Fibroblast of lung (primary cell): ENCODE measurements at regions not wholly inside any gene's neighbourhood (a gene's known extent, or its start where the extent isn't known, plus 50 kb on each side); places are given as distances from the start of the nearest gene placed in this dataset.
A peak's percentile ranks its signal among the peaks of the same experiment; 100 is the strongest.

Experiments
- DNase-seq, 2 donors: peaks; one replicate each; pipeline versions ENCODE4 v3.0.0 to v3.0.0-alpha.2; 2010; ENCODE audit warnings: low read depth in 2 of 2
- H2AFZ ChIP-seq: 2 replicates; pipeline ENCODE4 v1.5.1; 2012; ENCODE audit warnings: low read length, control low read depth, inconsistent platforms
- H3K27ac ChIP-seq: 2 replicates; pipeline ENCODE4 v1.5.1; 2011; ENCODE audit warnings: low read length, control low read depth; ENCODE audit not compliant: insufficient read depth
- H3K27me3 ChIP-seq: 2 replicates; pipeline ENCODE4 v1.5.1; 2011; ENCODE audit warnings: mild to moderate bottlenecking, low read length; ENCODE audit not compliant: control insufficient read depth, insufficient read depth
- H3K36me3 ChIP-seq: 2 replicates; pipeline ENCODE4 v1.5.1; 2011; ENCODE audit warnings: low read length; ENCODE audit not compliant: control insufficient read depth, insufficient read depth
- H3K4me1 ChIP-seq: 2 replicates; pipeline ENCODE4 v1.5.1; 2011; ENCODE audit warnings: low read length; ENCODE audit not compliant: control insufficient read depth, insufficient read depth; ENCODE audit errors: extremely low read depth
- H3K4me2 ChIP-seq: 2 replicates; pipeline ENCODE4 v1.5.1; 2011; ENCODE audit warnings: low read length, control low read depth; ENCODE audit not compliant: insufficient read depth; ENCODE audit errors: extremely low read depth
- H3K4me3 ChIP-seq, 4 experiments: fragments of 200-600 bp in 1 of 4; sonication (generic) in 1 of 4; replicated peaks in 1 of 4; 2 replicates each; pipeline ENCODE4 v1.5.1; 2011 to 2016; ENCODE audit warnings: low read length in 4 of 4, low read depth in 3 of 4, mild to moderate bottlenecking in 3 of 4, control low read depth in 2 of 4, inconsistent platforms in 1 of 4, mixed read lengths in 1 of 4; ENCODE audit not compliant: insufficient read depth in 1 of 4; ENCODE audit errors: control extremely low read depth in 1 of 4
- H3K79me2 ChIP-seq: 2 replicates; pipeline ENCODE4 v1.5.1; 2012; ENCODE audit warnings: mild to moderate bottlenecking, low read length, inconsistent platforms; ENCODE audit not compliant: control insufficient read depth, insufficient read depth
- H3K9ac ChIP-seq: 2 replicates; pipeline ENCODE4 v1.5.1; 2011; ENCODE audit warnings: mild to moderate bottlenecking, low read length, control low read depth; ENCODE audit not compliant: insufficient read depth
- H3K9me3 ChIP-seq: 2 replicates; pipeline ENCODE4 v1.5.1; 2012; ENCODE audit warnings: low read depth, low read length; ENCODE audit not compliant: control insufficient read depth, insufficient read depth
- H4K20me1 ChIP-seq: 2 replicates; pipeline ENCODE4 v1.5.1; 2011; ENCODE audit warnings: low read length; ENCODE audit not compliant: control insufficient read depth, insufficient read depth; ENCODE audit errors: extremely low read depth
- EZH2 ChIP-seq: IDR thresholded peaks from 2 replicates; pipeline ENCODE4 v1.5.1; 2012; ENCODE audit warnings: low read length, control low read depth, mild to moderate bottlenecking; ENCODE audit errors: missing control alignments
- TF ChIP-seq, protein P1 (sequence below), 2 donors: IDR thresholded peaks in 1 of 2; conservative IDR thresholded peaks in 1 of 2; 1 replicate in 1 of 2; 2 replicates in 1 of 2; pipeline ENCODE4 v1.5.1; 2011 to 2012; ENCODE audit warnings: low read length in 2 of 2, control low read depth in 1 of 2, inconsistent platforms in 1 of 2, low read depth in 1 of 2, mild to moderate bottlenecking in 1 of 2

DNA sequence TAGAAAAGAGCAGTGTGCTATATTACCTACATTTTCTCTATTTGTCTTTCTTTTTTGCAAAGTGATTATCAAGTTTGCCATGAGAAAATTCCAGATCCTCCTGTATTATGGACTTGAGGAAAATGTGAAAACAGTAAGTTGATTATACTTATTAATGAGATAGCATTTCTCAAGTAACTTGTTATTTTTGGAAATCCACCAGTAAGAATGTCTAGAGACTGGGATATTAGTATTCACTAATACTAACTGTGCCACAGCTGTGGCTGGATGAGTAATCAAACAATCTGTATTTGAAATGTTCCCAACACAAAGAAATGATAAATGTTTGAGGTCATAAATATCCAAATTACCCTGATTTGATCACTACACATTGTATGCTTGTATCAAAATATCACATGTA, 147.0 kb upstream of the CTSO start:
- H3K79me2 ChIP-seq: no peaks in the 10 kb centered on the region
- DNase-seq: peak; percentile 49 to 81
- TF ChIP-seq, protein P1, sequence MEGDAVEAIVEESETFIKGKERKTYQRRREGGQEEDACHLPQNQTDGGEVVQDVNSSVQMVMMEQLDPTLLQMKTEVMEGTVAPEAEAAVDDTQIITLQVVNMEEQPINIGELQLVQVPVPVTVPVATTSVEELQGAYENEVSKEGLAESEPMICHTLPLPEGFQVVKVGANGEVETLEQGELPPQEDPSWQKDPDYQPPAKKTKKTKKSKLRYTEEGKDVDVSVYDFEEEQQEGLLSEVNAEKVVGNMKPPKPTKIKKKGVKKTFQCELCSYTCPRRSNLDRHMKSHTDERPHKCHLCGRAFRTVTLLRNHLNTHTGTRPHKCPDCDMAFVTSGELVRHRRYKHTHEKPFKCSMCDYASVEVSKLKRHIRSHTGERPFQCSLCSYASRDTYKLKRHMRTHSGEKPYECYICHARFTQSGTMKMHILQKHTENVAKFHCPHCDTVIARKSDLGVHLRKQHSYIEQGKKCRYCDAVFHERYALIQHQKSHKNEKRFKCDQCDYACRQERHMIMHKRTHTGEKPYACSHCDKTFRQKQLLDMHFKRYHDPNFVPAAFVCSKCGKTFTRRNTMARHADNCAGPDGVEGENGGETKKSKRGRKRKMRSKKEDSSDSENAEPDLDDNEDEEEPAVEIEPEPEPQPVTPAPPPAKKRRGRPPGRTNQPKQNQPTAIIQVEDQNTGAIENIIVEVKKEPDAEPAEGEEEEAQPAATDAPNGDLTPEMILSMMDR (conservative IDR thresholded peaks at IDR 0.05 in 1 of 2, IDR thresholded peaks at IDR 0.05 in 1 of 2; ENCODE audit: low read depth in 1 of 2, low read length in 2 of 2): no peak
- no peak for TF ChIP-seq EZH2
- H2AFZ ChIP-seq: no peak overlapping the region
- no peaks in the 10 kb centered on the region for H3K4me1 ChIP-seq
- no peak overlapping the region for H3K27ac ChIP-seq
- no peak overlapping the region for H3K9ac ChIP-seq
- no peak overlapping the region for H3K4me2 ChIP-seq
- no peaks in the 10 kb centered on the region for H3K27me3 ChIP-seq
- H4K20me1 ChIP-seq: no peaks in the 10 kb centered on the region
- H3K4me3 ChIP-seq: no peak overlapping the region
- no peaks in the 10 kb centered on the region for H3K36me3 ChIP-seq
- H3K9me3 ChIP-seq: no peaks in the 10 kb centered on the region

DNA sequence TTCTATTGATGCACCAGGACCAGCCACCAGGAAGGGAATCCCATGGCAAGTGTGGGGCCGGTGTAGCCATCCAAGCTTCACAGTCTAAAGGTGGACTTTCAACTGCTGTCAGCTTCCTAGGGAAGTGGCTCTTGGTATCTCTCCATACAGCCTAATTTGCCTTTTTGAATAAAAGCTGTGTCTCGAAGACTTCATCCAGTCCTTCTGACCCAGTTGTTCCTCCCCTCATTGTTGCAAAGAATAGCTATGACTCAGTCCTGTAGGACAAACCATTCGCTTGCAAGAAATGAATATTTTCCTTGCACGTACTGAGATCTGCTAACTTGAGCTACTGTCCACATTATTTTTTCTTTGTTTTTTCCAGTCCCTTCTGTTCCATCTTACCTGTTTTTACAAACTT, 145.1 kb upstream of the CTSO start:
- Histone ChIP-seq H3K9me3 (no peaks in the 10 kb centered on the region), H3K27ac (no peak overlapping the region), H3K9ac (no peak overlapping the region), H4K20me1 (no peaks in the 10 kb centered on the region), H3K4me1 (no peaks in the 10 kb centered on the region), H3K79me2 (no peaks in the 10 kb centered on the region), H3K4me2 (no peak overlapping the region), H3K4me3 (no peak overlapping the region), H2AFZ (no peak overlapping the region), H3K27me3 (no peaks in the 10 kb centered on the region), H3K36me3 (no peaks in the 10 kb centered on the region)
- no peak for TF ChIP-seq EZH2
- TF ChIP-seq, protein P1 (conservative IDR thresholded peaks at IDR 0.05 in 1 of 2, IDR thresholded peaks at IDR 0.05 in 1 of 2; ENCODE audit: low read depth in 1 of 2, low read length in 2 of 2): no peak
- DNase-seq: peak in 1 of 2 donors; percentile 76

DNA sequence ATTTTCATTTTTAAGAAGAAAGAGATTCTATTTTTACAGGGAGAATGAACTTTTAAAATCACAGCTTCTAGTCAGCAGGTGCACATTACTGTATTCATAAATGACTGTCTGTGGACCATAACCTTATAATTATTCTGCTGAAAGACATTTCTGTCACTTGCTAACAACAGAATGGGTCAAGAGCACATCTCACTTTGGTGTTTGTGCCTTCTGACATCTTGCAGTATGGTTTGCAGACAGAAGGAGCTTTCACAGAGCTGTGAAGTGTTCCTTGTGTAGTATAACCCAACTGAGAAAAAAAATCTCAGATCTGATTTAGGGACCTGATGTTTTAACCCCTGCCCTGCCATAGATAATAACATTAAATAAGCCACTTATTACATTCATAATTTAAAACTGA, 131.4 kb upstream of the CTSO start:
- H2AFZ ChIP-seq: no peak overlapping the region
- H4K20me1 ChIP-seq: no peaks in the 10 kb centered on the region
- no peaks in the 10 kb centered on the region for H3K27me3 ChIP-seq
- DNase-seq: no peak
- no peak overlapping the region for H3K4me2 ChIP-seq
- no peak overlapping the region for H3K4me3 ChIP-seq
- no peaks in the 10 kb centered on the region for H3K36me3 ChIP-seq
- no peak overlapping the region for H3K9ac ChIP-seq
- no peak overlapping the region for H3K27ac ChIP-seq
- no peaks in the 10 kb centered on the region for H3K79me2 ChIP-seq
- TF ChIP-seq EZH2: no peak
- TF ChIP-seq, protein P1 (conservative IDR thresholded peaks at IDR 0.05 in 1 of 2, IDR thresholded peaks at IDR 0.05 in 1 of 2; ENCODE audit: low read depth in 1 of 2, low read length in 2 of 2): no peak
- H3K4me1 ChIP-seq: no peaks in the 10 kb centered on the region
- no peaks in the 10 kb centered on the region for H3K9me3 ChIP-seq
